ENCODE measurements at regions not wholly inside any gene's neighbourhood (a gene's known extent, or its start where the extent isn't known, plus 50 kb on each side); places are given as distances from the start of the nearest gene placed in this dataset.

DNA sequence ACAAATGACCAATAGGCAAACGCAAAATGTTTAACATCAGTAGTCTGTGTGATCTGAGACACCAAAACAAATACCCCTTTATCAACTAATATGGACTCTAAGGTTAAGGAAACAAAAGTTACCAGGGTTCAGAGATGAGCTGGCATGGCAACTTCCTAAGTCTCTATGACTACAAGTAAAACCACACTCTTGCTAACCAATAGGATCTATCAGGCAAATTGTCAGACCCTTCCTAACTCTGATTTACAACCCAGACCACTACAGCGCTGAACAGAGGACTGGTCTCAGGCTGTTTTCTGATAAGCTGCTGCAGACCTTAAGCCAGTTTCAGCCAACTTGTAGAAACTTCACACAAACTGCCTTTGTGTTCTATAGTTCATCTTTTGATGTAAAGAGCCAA lies 608.0 kb downstream of the TLL1 start:
- no peak for TF ChIP-seq POLR2A (IDR thresholded peaks at IDR 0.05)
- TF ChIP-seq, protein P1, sequence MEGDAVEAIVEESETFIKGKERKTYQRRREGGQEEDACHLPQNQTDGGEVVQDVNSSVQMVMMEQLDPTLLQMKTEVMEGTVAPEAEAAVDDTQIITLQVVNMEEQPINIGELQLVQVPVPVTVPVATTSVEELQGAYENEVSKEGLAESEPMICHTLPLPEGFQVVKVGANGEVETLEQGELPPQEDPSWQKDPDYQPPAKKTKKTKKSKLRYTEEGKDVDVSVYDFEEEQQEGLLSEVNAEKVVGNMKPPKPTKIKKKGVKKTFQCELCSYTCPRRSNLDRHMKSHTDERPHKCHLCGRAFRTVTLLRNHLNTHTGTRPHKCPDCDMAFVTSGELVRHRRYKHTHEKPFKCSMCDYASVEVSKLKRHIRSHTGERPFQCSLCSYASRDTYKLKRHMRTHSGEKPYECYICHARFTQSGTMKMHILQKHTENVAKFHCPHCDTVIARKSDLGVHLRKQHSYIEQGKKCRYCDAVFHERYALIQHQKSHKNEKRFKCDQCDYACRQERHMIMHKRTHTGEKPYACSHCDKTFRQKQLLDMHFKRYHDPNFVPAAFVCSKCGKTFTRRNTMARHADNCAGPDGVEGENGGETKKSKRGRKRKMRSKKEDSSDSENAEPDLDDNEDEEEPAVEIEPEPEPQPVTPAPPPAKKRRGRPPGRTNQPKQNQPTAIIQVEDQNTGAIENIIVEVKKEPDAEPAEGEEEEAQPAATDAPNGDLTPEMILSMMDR (IDR thresholded peaks at IDR 0.05): no peak

Data from testis (tissue), 2 donors.